ENCODE measurements at regions not wholly inside any gene's neighbourhood (a gene's known extent, or its start where the extent isn't known, plus 50 kb on each side); places are given as distances from the start of the nearest gene placed in this dataset.

GRCh38 chr14:105947599-105947998, 421.2 kb downstream of the TMEM121 start:
- Histone ChIP-seq H3K4me2 (ENCODE audit: insufficient read depth in 1 of 2, low read depth in 2 of 2, low read length in 2 of 2) (no peak overlapping the region), H3K4ac (replicated peaks; ENCODE audit: insufficient read length, low read depth, low read length) (no peak overlapping the region), H3K4me1 (replicated peaks in 1 of 4; ENCODE audit: control insufficient read depth in 3 of 4, insufficient read depth in 4 of 4, low read length in 3 of 4) (no peaks in the 10 kb centered on the region), H4K91ac (replicated peaks; ENCODE audit: insufficient read length, low read length) (no peak overlapping the region), H3K23me2 (ENCODE audit: low read depth, low read length) (peaks cover 2% of the 10 kb centered on the region; the same call in 1 of the 2 replicates), H2BK20ac (ENCODE audit: low read length) (no peak overlapping the region), H2BK15ac (ENCODE audit: low read length) (no peak overlapping the region), H3K79me1 (ENCODE audit: low read depth, low read length) (no peaks in the 10 kb centered on the region), H2BK120ac (replicated peaks; ENCODE audit: low read depth, low read length) (no peak overlapping the region), H2AK5ac (ENCODE audit: low read depth, low read length) (no peak overlapping the region), H3K4me3 (ENCODE audit: extremely low read depth in 1 of 4, insufficient read depth in 2 of 4, low read depth in 3 of 4, low read length in 4 of 4) (no peak overlapping the region), H3K27ac (ENCODE audit: low read depth, low read length) (no peak overlapping the region), H3K18ac (ENCODE audit: extremely low read depth, low read length) (no peak overlapping the region), H3K9ac (replicated peaks in 1 of 4; ENCODE audit: extremely low read depth in 1 of 4, low read depth in 3 of 4, low read length in 3 of 4) (no peak overlapping the region), H3K14ac (ENCODE audit: insufficient read length) (no peak overlapping the region), H3K79me2 (ENCODE audit: control insufficient read depth in 1 of 2, insufficient read depth in 2 of 2, low read length in 2 of 2) (no peaks in the 10 kb centered on the region), H3K23ac (ENCODE audit: insufficient read length) (no peak overlapping the region), H4K20me1 (replicated peaks in 1 of 2; ENCODE audit: control insufficient read depth in 1 of 2, insufficient read depth in 2 of 2, low read length in 2 of 2) (no peaks in the 10 kb centered on the region), H2AFZ (ENCODE audit: low read length) (no peak overlapping the region), H3K56ac (replicated peaks; ENCODE audit: insufficient read length, low read depth, low read length) (no peak overlapping the region), H3K27me3 (replicated peaks in 1 of 4; ENCODE audit: control insufficient read depth in 3 of 4, extremely low read depth in 1 of 4, insufficient read depth in 3 of 4, low read length in 3 of 4) (no peaks in the 10 kb centered on the region), H2BK5ac (ENCODE audit: low read depth, low read length) (no peak overlapping the region), H4K8ac (ENCODE audit: extremely low read depth, insufficient read depth, low read length) (no peak overlapping the region), H3K9me3 (ENCODE audit: insufficient read depth in 2 of 2, low read depth in 1 of 2, low read length in 1 of 2) (peaks cover 51 to 80% of the 10 kb centered on the region in 2 experiments), H4K5ac (ENCODE audit: insufficient read length, low read depth, low read length) (no peak overlapping the region), H2BK12ac (ENCODE audit: low read depth, low read length) (no peak overlapping the region), H3K36me3 (ENCODE audit: control insufficient read depth in 2 of 4, insufficient read depth in 4 of 4, low read length in 3 of 4) (peaks cover 0 to 2% (median 0%) of the 10 kb centered on the region in 4 experiments; a peak in 1 of 8 replicates)
- ChIA-PET POLR2A (ENCODE audit: partially characterized antibody) (no interaction called here), CTCF (ENCODE audit: partially characterized antibody) (no interaction called here)
- DNase-seq (ENCODE audit: low read depth in 1 of 2, low spot score in 2 of 2) = no peak
- WGBS, 2 experiments (ENCODE audit: extremely low coverage in 1 of 2, insufficient coverage in 1 of 2, insufficient read length in 1 of 2, insufficient replicate concordance in 2 of 2, low coverage in 1 of 2, low lambda C conversion rate in 2 of 2, missing lambda C conversion rate in 1 of 2) = 78% methylated on average over 4 of the region's 4 CpGs; no CpG with 5 or more reads in 1 of the 2 experiments
- FAIRE-seq = no peak
- TF ChIP-seq FOSL1 (IDR thresholded peaks at IDR 0.05; ENCODE audit: insufficient read depth, low read depth, low read length) = no peak
- TF ChIP-seq KDM1A (IDR thresholded peaks at IDR 0.05; ENCODE audit: borderline replicate concordance, low read length) = no peak
- no peak for TF ChIP-seq CBX8 (IDR thresholded peaks at IDR 0.05; ENCODE audit: borderline replicate concordance, low read depth, low read length)
- TF ChIP-seq RBBP5 (IDR thresholded peaks at IDR 0.05; ENCODE audit: borderline replicate concordance, low read depth, low read length) = no peak
- no peak for TF ChIP-seq BACH1 (IDR thresholded peaks at IDR 0.05; ENCODE audit: low read length)
- no peak for TF ChIP-seq TBP (IDR thresholded peaks at IDR 0.05; ENCODE audit: low read depth, low read length)

Measured in H1 (cell line).